HG03196 (cell line): ENCODE measurements at regions not wholly inside any gene's neighbourhood (a gene's known extent, or its start where the extent isn't known, plus 50 kb on each side); places are given as distances from the start of the nearest gene placed in this dataset.

Experiments
- ATAC-seq: cut with Tn5 transposase; IDR thresholded peaks from one replicate; pipeline ENCODE4 v1.9.1; 2021; ENCODE audit not compliant: unreplicated experiment

GRCh38 chr2:144285324-144285723 lies 234.6 kb downstream of the ZEB2 start:
- no peak for ATAC-seq

GRCh38 chr2:144281476-144281875 lies 238.4 kb downstream of the ZEB2 start:
- ATAC-seq: no peak

- no peak for ATAC-seq
Observed at GRCh38 chr2:144280009-144280408, 239.9 kb downstream of the ZEB2 start.

- ATAC-seq: no peak
Observed at GRCh38 chr2:144279165-144279564, 240.8 kb downstream of the ZEB2 start.

- ATAC-seq: no peak
Observed at GRCh38 chr2:144277622-144278354, 242.1 kb downstream of the ZEB2 start.

- ATAC-seq: no peak
Observed at GRCh38 chr2:144275340-144275739, 244.6 kb downstream of the ZEB2 start.

- no peak for ATAC-seq
Observed at GRCh38 chr2:144274131-144274530, 245.8 kb downstream of the ZEB2 start.

- ATAC-seq: no peak
Observed at GRCh38 chr2:144270951-144271350, 249.0 kb downstream of the ZEB2 start.

- ATAC-seq: no peak
Observed at GRCh38 chr2:144268036-144268678, 251.8 kb downstream of the ZEB2 start.

- peak; percentile 84 for ATAC-seq
Observed at GRCh38 chr2:144267239-144267638, 252.7 kb downstream of the ZEB2 start.

- ATAC-seq: no peak
Observed at GRCh38 chr2:144265654-144266053, 254.3 kb downstream of the ZEB2 start.

GRCh38 chr2:144261966-144262365 lies 258.0 kb downstream of the ZEB2 start:
- no peak for ATAC-seq

GRCh38 chr2:144261336-144261735 lies 258.6 kb downstream of the ZEB2 start:
- no peak for ATAC-seq

- ATAC-seq: no peak
Observed at GRCh38 chr2:144259332-144259731, 260.6 kb downstream of the ZEB2 start.

GRCh38 chr2:144258154-144258553 lies 261.8 kb downstream of the ZEB2 start:
- ATAC-seq: no peak

GRCh38 chr2:144256996-144257707 lies 262.8 kb downstream of the ZEB2 start:
- ATAC-seq: no peak

GRCh38 chr2:144254342-144255235 lies 265.3 kb downstream of the ZEB2 start:
- ATAC-seq: no peak

- no peak for ATAC-seq
Observed at GRCh38 chr2:144253743-144254142, 266.2 kb downstream of the ZEB2 start.

GRCh38 chr2:144252694-144253093 lies 267.2 kb downstream of the ZEB2 start:
- ATAC-seq: no peak

- ATAC-seq: no peak
Observed at GRCh38 chr2:144249035-144249637, 270.8 kb downstream of the ZEB2 start.
